ENCODE measurements at regions not wholly inside any gene's neighbourhood (a gene's known extent, or its start where the extent isn't known, plus 50 kb on each side); places are given as distances from the start of the nearest gene placed in this dataset.
"Not testable (repeated sequence)": the region's sequence is repeated elsewhere in the genome, so short reads cannot be mapped to it uniquely, and the experiment has no call there.

DNA sequence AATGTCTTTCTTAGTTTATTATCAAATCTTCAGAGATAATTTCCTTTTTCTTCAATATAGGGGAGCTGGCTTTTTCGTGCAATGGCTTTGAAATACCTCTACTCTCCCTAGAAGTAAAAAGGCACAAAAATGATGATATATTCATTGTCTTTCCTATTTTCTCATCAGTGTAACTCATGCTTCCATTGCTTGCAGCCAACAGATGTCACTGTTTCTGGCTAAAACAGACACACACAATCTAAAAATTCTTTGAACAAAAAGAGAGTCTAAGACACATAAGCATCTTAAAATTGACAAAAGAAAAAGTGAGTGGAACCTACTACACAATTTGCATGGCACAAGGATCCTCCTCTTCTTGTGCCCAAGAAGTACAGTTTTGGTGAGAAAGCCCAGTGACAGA, 448.7 kb upstream of the VRK2 start:
- no peak for DNase-seq (ENCODE audit: low spot score)

GRCh38 chr2:57598551-57598950, 448.1 kb upstream of the VRK2 start:
- no peak for DNase-seq (ENCODE audit: low spot score)

GRCh38 chr2:57602733-57603132, 443.9 kb upstream of the VRK2 start:
- no peak for DNase-seq (ENCODE audit: low spot score)

GRCh38 chr2:57614988-57615387, 431.6 kb upstream of the VRK2 start:
- no peak for DNase-seq (ENCODE audit: low spot score)

GRCh38 chr2:57615855-57616556, 430.6 kb upstream of the VRK2 start:
- DNase-seq (ENCODE audit: low spot score), result no peak

GRCh38 chr2:57617318-57617717, 429.3 kb upstream of the VRK2 start:
- DNase-seq (ENCODE audit: low spot score), result no peak

GRCh38 chr2:57621122-57621663, 425.4 kb upstream of the VRK2 start:
- no peak for DNase-seq (ENCODE audit: low spot score)

- no peak for DNase-seq (ENCODE audit: low spot score)
Observed at GRCh38 chr2:57622009-57622408, 424.6 kb upstream of the VRK2 start.

GRCh38 chr2:57656198-57656597, 390.4 kb upstream of the VRK2 start:
- no peak for DNase-seq (ENCODE audit: low spot score)

DNA sequence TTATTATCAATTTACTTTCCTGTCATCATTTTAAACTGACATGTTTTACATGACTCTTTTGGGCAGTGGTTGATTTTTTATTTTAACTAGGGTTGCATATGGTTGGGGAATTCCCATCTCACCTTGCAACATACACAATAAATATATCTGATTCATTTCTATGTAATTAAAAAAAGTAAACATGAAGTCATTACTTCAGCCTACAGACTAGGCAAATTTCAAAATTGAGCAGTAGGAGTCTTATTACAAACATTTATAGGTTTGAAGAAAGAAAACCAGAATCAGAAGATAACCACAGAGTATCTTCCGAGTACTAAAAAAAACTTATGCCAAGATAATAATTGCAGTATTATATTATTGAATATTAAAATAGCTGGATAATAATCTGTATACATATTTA, 377.0 kb upstream of the VRK2 start:
- no peak for DNase-seq (ENCODE audit: low spot score)

GRCh38 chr2:57674025-57674424, 372.6 kb upstream of the VRK2 start:
- DNase-seq (ENCODE audit: low spot score), result no peak

DNA sequence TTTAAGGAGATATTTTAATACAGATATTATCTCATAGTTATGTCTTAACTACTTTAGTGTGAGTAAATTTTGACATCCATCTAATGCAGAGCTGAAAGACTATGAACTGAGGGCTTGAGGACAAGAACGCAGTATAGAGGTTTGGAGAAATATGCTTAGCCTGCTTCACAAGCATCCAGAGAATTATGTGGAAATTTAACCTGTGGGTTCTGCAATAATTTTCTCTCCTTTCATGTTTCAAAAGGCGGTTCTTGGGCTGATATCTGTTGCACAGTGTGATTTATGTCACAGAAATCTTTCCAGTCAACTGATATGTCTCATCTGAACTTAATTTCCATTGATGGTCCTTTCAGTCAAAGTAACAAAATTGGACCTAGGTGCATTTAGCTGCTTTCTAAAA, 371.9 kb upstream of the VRK2 start:
- DNase-seq (ENCODE audit: low spot score), result no peak

- no peak for DNase-seq (ENCODE audit: low spot score)
Observed at GRCh38 chr2:57677296-57677695, 369.3 kb upstream of the VRK2 start.

GRCh38 chr2:57681650-57682049, 365.0 kb upstream of the VRK2 start:
- no peak for DNase-seq (ENCODE audit: low spot score)

- DNase-seq (ENCODE audit: low spot score), result no peak
Observed at GRCh38 chr2:57685032-57685431, 361.6 kb upstream of the VRK2 start.

DNA sequence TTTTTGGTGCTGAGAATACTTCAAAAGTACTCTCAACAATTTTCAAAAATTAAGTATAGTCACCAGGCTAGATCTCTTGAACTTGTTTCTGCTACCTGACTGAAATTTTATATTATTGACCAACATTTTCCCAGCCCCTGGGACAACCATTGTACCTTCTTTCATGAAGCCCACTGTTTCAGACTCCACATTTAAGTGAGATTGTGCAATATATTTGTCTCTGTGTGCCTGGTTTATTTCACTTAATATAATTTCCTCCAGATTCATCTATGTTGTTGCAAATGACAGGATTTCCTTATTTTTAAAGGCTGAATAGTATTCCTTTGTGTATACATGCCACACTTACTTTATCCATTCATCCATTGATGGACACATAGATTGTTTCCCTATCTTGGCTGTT, 354.2 kb upstream of the VRK2 start:
- no peak for DNase-seq (ENCODE audit: low spot score)

- no peak for DNase-seq (ENCODE audit: low spot score)
Observed at GRCh38 chr2:57693177-57693576, 353.4 kb upstream of the VRK2 start.

GRCh38 chr2:57693965-57694364, 352.6 kb upstream of the VRK2 start:
- DNase-seq (ENCODE audit: low spot score), result no peak

GRCh38 chr2:57696016-57696415, 350.6 kb upstream of the VRK2 start:
- DNase-seq (ENCODE audit: low spot score), result no peak

DNA sequence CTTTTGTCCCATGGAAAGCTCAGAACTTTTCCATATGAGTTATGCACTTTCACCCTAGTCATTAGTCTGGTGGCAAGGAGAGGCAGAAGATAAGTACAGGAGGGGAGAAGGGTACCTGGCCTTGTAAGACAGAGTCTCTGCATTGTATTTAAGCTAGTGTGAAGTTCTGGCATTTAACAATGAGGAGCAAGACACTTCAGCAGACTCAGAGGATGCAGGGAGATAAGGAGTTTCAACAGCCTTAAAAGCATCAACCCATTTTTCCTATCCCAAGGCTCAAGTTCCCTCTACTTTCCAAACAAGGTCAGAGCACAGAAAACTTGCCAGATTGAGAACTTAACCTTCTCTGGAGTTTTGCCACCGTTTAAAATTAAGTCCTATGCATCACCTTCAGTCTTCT, 348.2 kb upstream of the VRK2 start:
- no peak for DNase-seq (ENCODE audit: low spot score)

DNA sequence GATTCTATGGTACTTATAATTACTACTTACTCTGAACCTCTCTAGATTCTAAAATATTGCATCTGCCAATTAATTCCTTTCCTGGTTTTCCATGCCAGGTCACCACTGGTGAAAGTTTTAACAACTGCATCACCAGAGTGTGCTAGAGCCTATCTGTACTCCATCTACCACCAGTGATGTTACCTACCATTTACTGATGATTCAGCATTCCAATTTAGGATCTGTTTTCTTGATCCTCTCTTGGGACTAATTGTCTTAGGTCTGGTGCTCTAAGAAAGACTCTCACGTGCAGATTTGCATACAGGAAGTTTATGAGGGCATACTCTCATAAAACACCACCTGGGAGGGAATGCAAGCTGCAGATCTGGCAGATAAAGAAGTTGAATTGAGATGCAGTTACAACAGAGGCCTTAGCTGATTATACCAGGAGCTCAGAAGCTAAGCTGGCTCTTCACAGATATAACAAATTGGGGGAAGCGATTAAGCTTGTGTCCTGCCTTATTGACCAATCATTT, 347.6 kb upstream of the VRK2 start:
- no peak for DNase-seq (ENCODE audit: low spot score)

- no peak for DNase-seq (ENCODE audit: low spot score)
Observed at GRCh38 chr2:57701391-57701791, 345.2 kb upstream of the VRK2 start.

GRCh38 chr2:57703407-57703806, 343.2 kb upstream of the VRK2 start:
- no peak for DNase-seq (ENCODE audit: low spot score)

GRCh38 chr2:57707794-57708193, 338.8 kb upstream of the VRK2 start:
- not testable (repeated sequence) for DNase-seq (ENCODE audit: low spot score)

All from HuH-7.5 (cell line).